ENCODE measurements at regions not wholly inside any gene's neighbourhood (a gene's known extent, or its start where the extent isn't known, plus 50 kb on each side); places are given as distances from the start of the nearest gene placed in this dataset.

- WGBS (ENCODE audit: insufficient coverage, insufficient replicate concordance, low lambda C conversion rate, missing lambda C conversion rate): 31% methylated on average over 5 of the region's 5 CpGs
- ATAC-seq: no peak
- ChIA-PET POLR2A (no interaction called here), RAD21 (ENCODE audit: unreplicated experiment) (no interaction called here), CTCF (no interaction called here), SMC1A (ENCODE audit: uncharacterized antibody, unreplicated experiment) (no interaction called here)
- TF ChIP-seq SMC3 (IDR thresholded peaks at IDR 0.05; ENCODE audit: borderline replicate concordance, low read length) (no peak), WRNIP1 (IDR thresholded peaks at IDR 0.05; ENCODE audit: borderline replicate concordance, low read depth, low read length) (no peak), ZBTB33 (IDR thresholded peaks at IDR 0.05) (no peak)
- Histone ChIP-seq H3K9ac (ENCODE audit: control insufficient read depth, insufficient read depth, low read length) (no peak overlapping the region), H4K20me1 (ENCODE audit: control insufficient read depth, insufficient read depth) (no peaks in the 10 kb centered on the region), H3K27ac (ENCODE audit: control insufficient read depth, insufficient read depth) (no peak overlapping the region), H3K9me3 (replicated peaks; ENCODE audit: control insufficient read depth, insufficient read depth, low read length) (no peaks in the 10 kb centered on the region), H3K27me3 (replicated peaks in 1 of 2; ENCODE audit: control insufficient read depth in 2 of 2, insufficient read depth in 2 of 2, low read length in 1 of 2) (no peaks in the 10 kb centered on the region; a peak in 2 of 4 replicates), H3K4me3 (no peak overlapping the region), H3K4me2 (ENCODE audit: control insufficient read depth, insufficient read depth) (no peak overlapping the region), H3K4me1 (ENCODE audit: control insufficient read depth, insufficient read depth, low read length) (no peaks in the 10 kb centered on the region), H3K36me3 (ENCODE audit: control insufficient read depth in 2 of 2, insufficient read depth in 2 of 2, low read length in 1 of 2) (no peaks in the 10 kb centered on the region), H2AFZ (ENCODE audit: control insufficient read depth, low read depth, low read length) (no peak overlapping the region), H3K79me2 (ENCODE audit: control insufficient read depth, insufficient read depth, low read length) (no peaks in the 10 kb centered on the region)
- no peak for DNase-seq (ENCODE audit: low read depth, low spot score)
- in situ Hi-C loops (cut with MboI) (no loop called here), intact Hi-C loops (cut with micrococcal nuclease; ENCODE audit: unreplicated experiment) (no loop called here)
- no peak for FAIRE-seq
- no TSS peak for BruUV-seq (replicated peaks)
Measured at GRCh38 chr1:30255111-30255724, 468.2 kb downstream of the MATN1 start.

DNA sequence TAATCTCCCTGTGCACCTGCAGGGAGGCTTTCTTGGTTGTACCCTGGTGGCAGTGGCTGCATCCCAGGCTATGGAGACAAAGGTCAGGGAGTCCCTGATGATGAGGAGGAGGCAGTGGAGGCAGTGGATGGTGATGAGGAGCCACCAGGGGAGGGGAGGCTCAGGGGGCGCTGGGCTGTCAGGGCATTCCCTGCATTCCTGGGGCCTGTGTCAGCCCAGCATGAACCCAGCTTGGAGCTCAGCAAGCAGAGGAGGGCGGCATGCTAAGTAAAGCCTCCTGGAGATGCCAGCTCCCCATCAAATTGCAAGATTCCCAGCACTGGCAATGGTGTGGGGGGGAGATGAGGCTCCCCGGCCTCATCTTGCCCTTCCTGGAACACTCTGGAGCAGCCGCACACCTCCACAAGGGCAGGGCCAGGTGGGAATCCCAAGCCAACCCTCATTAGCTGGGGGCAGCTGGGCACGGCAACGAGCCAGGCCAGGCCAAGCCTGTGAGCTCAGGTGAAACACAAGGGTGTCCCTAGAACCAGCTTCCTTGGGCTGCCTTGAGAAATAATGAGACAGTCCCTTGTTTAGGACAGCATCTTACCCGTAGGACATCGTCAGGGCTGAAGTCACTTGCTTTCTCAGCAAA lies 469.5 kb downstream of the MATN1 start:
- 6% methylated on average over 8 of the region's 8 CpGs for WGBS (ENCODE audit: insufficient coverage, insufficient replicate concordance, low lambda C conversion rate, missing lambda C conversion rate)
- ChIA-PET POLR2A (no interaction called here), SMC1A (ENCODE audit: uncharacterized antibody, unreplicated experiment) (no interaction called here), RAD21 (ENCODE audit: unreplicated experiment) (no interaction called here), CTCF (interaction anchor here (0.6 kb wide), 1 partner anchor 993 kb away, joined by 3 read pairs; no protein-coding TSS in a partner anchor)
- ATAC-seq (no peak), DNase-seq (ENCODE audit: low read depth, low spot score) (no peak), FAIRE-seq (no peak)
- H3K27me3 ChIP-seq (replicated peaks in 1 of 2; ENCODE audit: control insufficient read depth in 2 of 2, insufficient read depth in 2 of 2, low read length in 1 of 2): no peaks in the 10 kb centered on the region; a peak in 2 of 4 replicates
- TF ChIP-seq ZBED1 (IDR thresholded peaks at IDR 0.05; ENCODE audit: borderline replicate concordance): no peak
- no peak overlapping the region for H2AFZ ChIP-seq (ENCODE audit: control insufficient read depth, low read depth, low read length)
- H3K79me2 ChIP-seq (ENCODE audit: control insufficient read depth, insufficient read depth, low read length): no peaks in the 10 kb centered on the region
- no peak overlapping the region for H3K9ac ChIP-seq (ENCODE audit: control insufficient read depth, insufficient read depth, low read length)
- no TSS peak for BruUV-seq (replicated peaks)
- H3K9me3 ChIP-seq (replicated peaks; ENCODE audit: control insufficient read depth, insufficient read depth, low read length): no peaks in the 10 kb centered on the region
- intact Hi-C loops (cut with micrococcal nuclease; ENCODE audit: unreplicated experiment) (no loop called here), in situ Hi-C loops (cut with MboI) (no loop called here)
- no peak overlapping the region for H3K27ac ChIP-seq (ENCODE audit: control insufficient read depth, insufficient read depth)
- H3K4me3 ChIP-seq: no peak overlapping the region
- no peaks in the 10 kb centered on the region for H3K36me3 ChIP-seq (ENCODE audit: control insufficient read depth in 2 of 2, insufficient read depth in 2 of 2, low read length in 1 of 2)
- H4K20me1 ChIP-seq (ENCODE audit: control insufficient read depth, insufficient read depth): no peaks in the 10 kb centered on the region
- no peaks in the 10 kb centered on the region for H3K4me1 ChIP-seq (ENCODE audit: control insufficient read depth, insufficient read depth, low read length)
- no peak overlapping the region for H3K4me2 ChIP-seq (ENCODE audit: control insufficient read depth, insufficient read depth)
